ENCODE measurements at regions not wholly inside any gene's neighbourhood (a gene's known extent, or its start where the extent isn't known, plus 50 kb on each side); places are given as distances from the start of the nearest gene placed in this dataset.

GRCh38 chr2:11044201-11044600, 111.1 kb upstream of the SLC66A3 start (continued):
- no peak for TF ChIP-seq CBX8 (IDR thresholded peaks at IDR 0.05; ENCODE audit: borderline replicate concordance, low read depth, low read length)
- TF ChIP-seq HDAC6 (IDR thresholded peaks at IDR 0.05; ENCODE audit: low read depth, low read length): no peak

Data from H1 (cell line).